ENCODE measurements at regions not wholly inside any gene's neighbourhood (a gene's known extent, or its start where the extent isn't known, plus 50 kb on each side); places are given as distances from the start of the nearest gene placed in this dataset.

DNA sequence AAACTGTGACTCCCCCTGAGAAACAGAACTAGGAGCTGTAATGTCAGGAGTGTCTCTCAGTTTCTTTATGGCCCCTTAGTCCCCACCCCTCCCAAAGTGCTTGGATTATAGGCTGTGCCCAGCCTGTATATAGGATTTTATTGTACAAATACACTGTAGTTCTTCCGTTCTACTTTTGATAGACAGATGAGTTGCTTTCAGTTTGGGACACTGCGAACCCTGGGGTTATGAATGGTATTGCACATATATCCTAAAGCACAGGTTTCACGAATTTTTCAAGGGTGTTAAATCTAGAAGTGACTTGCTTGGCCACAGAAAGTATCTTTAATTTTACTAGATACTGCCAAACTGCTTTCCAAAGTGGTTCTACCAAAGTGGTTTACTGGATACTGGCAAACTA is 152.9 kb upstream of the ATXN1 start (continued):
- TF ChIP-seq ELK3 (CRISPR knock-in tag; IDR thresholded peaks at IDR 0.05) (no peak), STAT5B (CRISPR knock-in tag; IDR thresholded peaks at IDR 0.05) (no peak)

DNA sequence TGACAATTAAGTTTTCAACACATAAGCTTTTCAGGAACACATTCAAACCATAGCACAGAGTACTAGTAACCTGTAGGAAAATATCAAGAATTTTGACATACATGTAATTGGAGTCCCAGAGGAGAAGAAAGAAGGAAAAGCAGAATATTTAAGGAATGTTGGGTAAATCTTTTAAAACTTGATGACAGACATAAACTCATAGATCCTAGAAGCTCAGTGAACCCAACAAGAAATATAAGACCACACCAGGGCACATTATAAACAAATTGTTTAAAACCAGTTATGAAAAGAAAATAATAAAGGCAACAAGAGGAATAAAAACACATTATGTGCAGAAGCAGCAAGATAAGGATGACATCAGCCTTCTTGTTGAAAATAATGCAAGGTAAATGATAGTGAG is 151.5 kb upstream of the ATXN1 start:
- BruUV-seq (replicated peaks): no TSS peak
- Histone ChIP-seq H2AFZ (ENCODE audit: low read depth, low read length) (no peak overlapping the region), H3K9ac (ENCODE audit: insufficient read depth in 1 of 2, low read depth in 2 of 2, low read length in 2 of 2) (no peak overlapping the region), H3K4me2 (ENCODE audit: insufficient read depth, low read length) (no peak overlapping the region), H3K9me3 (replicated peaks; ENCODE audit: control insufficient read depth, insufficient read depth, low read depth, low read length) (no peaks in the 10 kb centered on the region; the same call in 1 of the 2 replicates), H3K36me3 (ENCODE audit: control insufficient read depth, insufficient read depth, low read length) (no peaks in the 10 kb centered on the region), H3K79me2 (ENCODE audit: control insufficient read depth, insufficient read depth, low read length) (no peaks in the 10 kb centered on the region), H3K27ac (ENCODE audit: extremely low read depth, low read depth, low read length) (no peak overlapping the region), H4K20me1 (replicated peaks; ENCODE audit: control insufficient read depth, insufficient read depth, low read length) (no peaks in the 10 kb centered on the region), H3K27me3 (ENCODE audit: control insufficient read depth in 2 of 2, insufficient read depth in 2 of 2, low read length in 2 of 2) (no peaks in the 10 kb centered on the region), H3K9me1 (ENCODE audit: control insufficient read depth, insufficient read depth, low read length) (no peaks in the 10 kb centered on the region), H3K4me1 (replicated peaks in 1 of 2; ENCODE audit: control insufficient read depth in 2 of 2, insufficient read depth in 2 of 2, low read length in 2 of 2) (no peaks in the 10 kb centered on the region), H3K4me3 (no peak overlapping the region)
- DNase-seq (ENCODE audit: extremely low read depth in 1 of 4, low spot score in 3 of 4) (no peak), ATAC-seq (no peak), FAIRE-seq (no peak)
- ChIA-PET POLR2A (no interaction called here), CTCF (ENCODE audit: low intra/inter-chr PET ratio) (no interaction called here)
- in situ Hi-C loops (cut with MboI) (no loop called here), intact Hi-C loops (cut with micrococcal nuclease) (no loop called here)
- TF ChIP-seq TRIM24 (IDR thresholded peaks at IDR 0.05): peak in 1 of 2 experiments; percentile 21; a peak in 1 of 4 replicates
- TF ChIP-seq SRSF9 (IDR thresholded peaks at IDR 0.05; ENCODE audit: borderline replicate concordance, low read depth, low read length): no peak
- no peak for TF ChIP-seq MCM5 (IDR thresholded peaks at IDR 0.05; ENCODE audit: low read depth)
- no peak for TF ChIP-seq MNT (conservative IDR thresholded peaks at IDR 0.05)
- peak; percentile 32; the same call in 1 of the 2 replicates for TF ChIP-seq ATF3 (IDR thresholded peaks at IDR 0.05)
- TF ChIP-seq ATF3 (CRISPR knock-in tag; conservative IDR thresholded peaks at IDR 0.05): no peak
- no peak for TF ChIP-seq DMBX1 (CRISPR knock-in tag; IDR thresholded peaks at IDR 0.05; ENCODE audit: borderline replicate concordance)
- TF ChIP-seq TBL1XR1 (IDR thresholded peaks at IDR 0.05; ENCODE audit: low read length in 2 of 2): no peak
- no peak for TF ChIP-seq ZNF75A (CRISPR knock-in tag; IDR thresholded peaks at IDR 0.05)
- TF ChIP-seq ZNF316 (IDR thresholded peaks at IDR 0.05): no peak

All from K562 (cell line).